IMR-90 (cell line): ENCODE measurements at regions not wholly inside any gene's neighbourhood (a gene's known extent, or its start where the extent isn't known, plus 50 kb on each side); places are given as distances from the start of the nearest gene placed in this dataset.

ENCODE experiments used
- ATAC-seq: fragments of 200-7000 bp; cut with Tn5 transposase; 2 replicates; pipeline ENCODE4 v1.9.1; 2020; ENCODE audit warnings: low read depth, mild to moderate bottlenecking, moderate library complexity
- BruUV-seq: library from RNA; stranded (reverse); fragments of 400-500 nt; replicated peaks from 2 replicates; lab custom pipeline; 2021; lab: Mats Ljungman, UMichigan
- CTCF ChIA-PET: fragments of 300-600 bp; formaldehyde crosslinking; extraction: SDS; loops from one replicate; lab custom pipeline; 2021; ENCODE audit warnings: antibody characterized with exemption; lab: Yijun Ruan, JAX
- POLR2A ChIA-PET: fragments of 300-600 bp; sonication (Branson Sonifier 250); formaldehyde crosslinking; loops from one replicate; lab custom pipeline; 2022; ENCODE audit warnings: antibody characterized with exemption; ENCODE audit not compliant: unreplicated experiment; lab: Charles Lee
- DNase-seq: peaks from one replicate; pipeline ENCODE4 v3.0.0; 2013
- H2AFZ ChIP-seq: replicated peaks from 2 replicates; pipeline ENCODE3; 2013; ENCODE audit warnings: low read length, mild to moderate bottlenecking; ENCODE audit not compliant: poor library complexity
- H2AK5ac ChIP-seq: 2 replicates; pipeline ENCODE4 v1.6.1; 2013; ENCODE audit warnings: low read depth, low read length, inconsistent platforms
- H2AK9ac ChIP-seq: replicated peaks from 2 replicates; pipeline ENCODE3; 2013; ENCODE audit warnings: mild to moderate bottlenecking, low read depth, low read length, moderate library complexity; ENCODE audit not compliant: poor library complexity
- H2BK120ac ChIP-seq: 2 replicates; pipeline ENCODE4 v1.6.1; 2013; ENCODE audit warnings: low read depth, low read length, inconsistent platforms
- H2BK15ac ChIP-seq: 3 replicates; pipeline ENCODE4 v1.6.1; 2013; ENCODE audit warnings: low read depth, low read length, inconsistent platforms
- H2BK20ac ChIP-seq: 2 replicates; pipeline ENCODE4 v1.6.1; 2013; ENCODE audit warnings: low read depth, mild to moderate bottlenecking, inconsistent platforms, low read length, moderate library complexity
- H2BK5ac ChIP-seq: 2 replicates; pipeline ENCODE4 v1.6.1; 2013; ENCODE audit warnings: mild to moderate bottlenecking, low read depth, low read length, inconsistent platforms; ENCODE audit not compliant: poor library complexity, severe bottlenecking
- H3K14ac ChIP-seq: replicated peaks from 2 replicates; pipeline ENCODE4 v1.6.1; 2013; ENCODE audit warnings: low read depth, low read length, inconsistent platforms
- H3K18ac ChIP-seq: 2 replicates; pipeline ENCODE4 v1.6.1; 2013; ENCODE audit warnings: low read depth, low read length, control low read depth
- H3K23ac ChIP-seq: 2 replicates; pipeline ENCODE4 v1.6.1; 2013; ENCODE audit warnings: low read depth, low read length, inconsistent platforms
- H3K27ac ChIP-seq: 2 replicates; pipeline ENCODE4 v1.5.1; 2013; ENCODE audit warnings: mild to moderate bottlenecking, control low read depth, low read length; ENCODE audit not compliant: insufficient read depth
- H3K27me3 ChIP-seq: 2 replicates; pipeline ENCODE4 v1.6.1; 2013; ENCODE audit warnings: low read length; ENCODE audit not compliant: control insufficient read depth, insufficient read depth
- H3K36me3 ChIP-seq: 2 replicates; pipeline ENCODE4 v1.6.1; 2013; ENCODE audit warnings: low read length, mixed read lengths; ENCODE audit not compliant: control insufficient read depth, insufficient read depth
- H3K4ac ChIP-seq: 2 replicates; pipeline ENCODE4 v1.6.1; 2013; ENCODE audit warnings: low read depth, low read length, inconsistent platforms
- H3K4me1 ChIP-seq: 2 replicates; pipeline ENCODE4 v1.6.1; 2013; ENCODE audit warnings: low read length, mixed read lengths; ENCODE audit not compliant: control insufficient read depth, insufficient read depth
- H3K4me2 ChIP-seq: 2 replicates; pipeline ENCODE4 v1.6.1; 2013; ENCODE audit warnings: low read depth, mild to moderate bottlenecking, control low read depth, low read length, moderate library complexity
- H3K4me3 ChIP-seq: 2 replicates; pipeline ENCODE4 v1.5.1; 2013; ENCODE audit warnings: low read depth, mild to moderate bottlenecking, control low read depth, low read length, moderate library complexity; ENCODE audit not compliant: insufficient read depth
- H3K56ac ChIP-seq: 2 replicates; pipeline ENCODE4 v1.6.1; 2013; ENCODE audit warnings: low read length, inconsistent platforms; ENCODE audit not compliant: insufficient read depth; ENCODE audit errors: extremely low read depth
- H3K79me1 ChIP-seq, 2 experiments: 2 replicates each; pipeline ENCODE4 v1.6.1; 2013; ENCODE audit warnings: low read length in 2 of 2, inconsistent platforms in 1 of 2, low read depth in 1 of 2
- H3K9ac ChIP-seq: 2 replicates; pipeline ENCODE4 v1.6.1; 2013; ENCODE audit warnings: low read depth, low read length, control low read depth
- H3K9me1 ChIP-seq: 2 replicates; pipeline ENCODE4 v1.6.1; 2013; ENCODE audit warnings: low read length, inconsistent platforms; ENCODE audit not compliant: insufficient read depth
- H3K9me3 ChIP-seq: 2 replicates; pipeline ENCODE4 v1.6.1; 2013; ENCODE audit warnings: low read length; ENCODE audit not compliant: control insufficient read depth, insufficient read depth
- H4K20me1 ChIP-seq: 2 replicates; pipeline ENCODE4 v1.6.1; 2013; ENCODE audit warnings: low read length, inconsistent platforms; ENCODE audit not compliant: insufficient read depth
- H4K5ac ChIP-seq: 2 replicates; pipeline ENCODE4 v1.6.1; 2013; ENCODE audit warnings: mild to moderate bottlenecking, low read depth, low read length, control low read depth
- H4K8ac ChIP-seq, 2 experiments: 2 replicates each; pipeline ENCODE4 v1.6.1; 2013; ENCODE audit warnings: low read depth in 2 of 2, low read length in 2 of 2, control low read depth in 1 of 2, inconsistent platforms in 1 of 2
- H4K91ac ChIP-seq: 2 replicates; pipeline ENCODE4 v1.6.1; 2013; ENCODE audit warnings: low read depth, low read length, inconsistent platforms; ENCODE audit not compliant: insufficient read depth
- BHLHE40 ChIP-seq: fragments of 150-350 bp; IDR thresholded peaks from 2 replicates; pipeline ENCODE4 v1.6.1; 2016; ENCODE audit warnings: mild to moderate bottlenecking, low read depth, low read length
- CHD1 ChIP-seq: IDR thresholded peaks from 2 replicates; pipeline ENCODE4 v1.6.1; 2012; ENCODE audit warnings: low read depth, low read length, improper control_type of control experiment
- FOS ChIP-seq: fragments of 150-350 bp; IDR thresholded peaks from 2 replicates; pipeline ENCODE4 v1.6.1; 2016; ENCODE audit warnings: low read depth, low read length
- MAFK ChIP-seq: IDR thresholded peaks from 2 replicates; pipeline ENCODE4 v1.6.1; 2012; ENCODE audit warnings: low read depth, low read length, improper control_type of control experiment
- MXI1 ChIP-seq: IDR thresholded peaks from 2 replicates; pipeline ENCODE4 v1.6.1; 2012; ENCODE audit warnings: low read depth, mild to moderate bottlenecking, low read length, moderate library complexity, borderline replicate concordance
- NFE2L2 ChIP-seq: fragments of 150-350 bp; IDR thresholded peaks from 2 replicates; pipeline ENCODE4 v1.6.1; 2016; ENCODE audit warnings: low read depth, mild to moderate bottlenecking, low read length
- RAD21 ChIP-seq: IDR thresholded peaks from 2 replicates; pipeline ENCODE4 v1.6.1; 2012; ENCODE audit warnings: low read length, improper control_type of control experiment
- RCOR1 ChIP-seq: IDR thresholded peaks from 2 replicates; pipeline ENCODE4 v1.6.1; 2012; ENCODE audit warnings: mild to moderate bottlenecking, low read length, improper control_type of control experiment; ENCODE audit not compliant: insufficient replicate concordance
- RFX5 ChIP-seq: IDR thresholded peaks from 2 replicates; pipeline ENCODE4 v1.8.0; 2012; ENCODE audit warnings: low read depth, mild to moderate bottlenecking, low read length, moderate library complexity
- SMC3 ChIP-seq: fragments of 150-350 bp; IDR thresholded peaks from 2 replicates; pipeline ENCODE4 v1.6.1; 2016; ENCODE audit warnings: low read depth, mild to moderate bottlenecking, antibody characterized with exemption, low read length, moderate library complexity
- dilution Hi-C: fragments of 300-500 bp; cut with HindIII; formaldehyde crosslinking; loops from one replicate; pipeline ENCODE4 v1.14.3; 2018; ENCODE audit warnings: low sequenced_read_pairs; ENCODE audit not compliant: unreplicated experiment
- in situ Hi-C: fragments of 300-500 bp; cut with MboI; formaldehyde crosslinking; loops from 3 replicates; pipeline ENCODE4 v1.14.3; 2019; ENCODE audit warnings: low sequenced_read_pairs, inconsistent platforms, mixed read lengths
- intact Hi-C: fragments of 100-400 bp; cut with micrococcal nuclease; formaldehyde crosslinking; loops from 2 replicates; pipeline ENCODE4 v1.10.0; 2022
- TF ChIP-seq, protein P1 (sequence below): conservative IDR thresholded peaks from 2 replicates; pipeline ENCODE4 v1.5.1; 2012; ENCODE audit warnings: mild to moderate bottlenecking, low read depth, low read length, improper control_type of control experiment
- TF ChIP-seq, protein P2 (sequence below): fragments of 150-350 bp; IDR thresholded peaks from 2 replicates; pipeline ENCODE4 v1.6.1; 2016; ENCODE audit warnings: low read depth, mild to moderate bottlenecking, low read length, moderate library complexity, borderline replicate concordance
- TF ChIP-seq, protein P3 (sequence below): fragments of 150-350 bp; IDR thresholded peaks from 2 replicates; pipeline ENCODE4 v1.6.1; 2017; ENCODE audit warnings: mild to moderate bottlenecking, antibody characterized with exemption, low read length, low read depth

DNA sequence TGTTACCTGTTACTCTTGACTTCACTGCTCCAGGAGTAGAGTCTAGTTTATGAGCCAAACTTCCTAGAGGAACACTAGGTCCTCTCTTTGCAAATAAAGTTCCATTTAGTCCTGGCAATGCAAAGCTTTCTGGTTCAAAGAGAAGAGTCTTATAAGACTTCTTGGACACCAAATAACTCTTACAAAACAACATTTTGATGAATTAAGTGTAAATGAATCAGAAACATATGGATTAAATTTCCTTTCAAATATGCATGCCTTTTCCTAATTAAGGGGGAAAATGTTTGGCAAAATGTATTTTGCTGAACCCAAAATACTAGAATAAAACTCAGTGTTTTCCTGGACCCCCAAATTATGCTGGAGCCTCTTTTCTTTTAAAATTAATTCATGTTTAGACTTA, 388.0 kb downstream of the FGF10 start:
- H3K9me3 ChIP-seq = peaks cover 2% of the 10 kb centered on the region; the same call in 1 of the 2 replicates
- H3K56ac ChIP-seq = no peak overlapping the region
- DNase-seq = no peak
- H3K9me1 ChIP-seq = 0 out of 2 replicates have a peak, but pooled peaks cover 3% of the 10 kb centered on the region
- no peak overlapping the region for H2AK5ac ChIP-seq
- no peak overlapping the region; the same call in 1 of the 2 replicates for H3K18ac ChIP-seq
- no peaks in the 10 kb centered on the region for H4K20me1 ChIP-seq
- peaks cover 10% of the 10 kb centered on the region; the same call in 1 of the 2 replicates for H3K4me1 ChIP-seq
- no peak overlapping the region for H3K9ac ChIP-seq
- no peaks in the 10 kb centered on the region for H3K36me3 ChIP-seq
- no peak overlapping the region for H4K8ac ChIP-seq
- no peaks in the 10 kb centered on the region for H3K79me1 ChIP-seq
- dilution Hi-C loops (no loop called here), in situ Hi-C loops (no loop called here), intact Hi-C loops (no loop called here)
- H3K14ac ChIP-seq = no peak overlapping the region
- BruUV-seq = no TSS peak
- 0 out of 2 replicates have a peak overlapping the region, but pooled peaks have one; percentile 18 for H2BK20ac ChIP-seq
- H3K4me2 ChIP-seq = no peak overlapping the region
- ChIA-PET CTCF (no interaction called here), POLR2A (no interaction called here)
- TF ChIP-seq, protein P1, sequence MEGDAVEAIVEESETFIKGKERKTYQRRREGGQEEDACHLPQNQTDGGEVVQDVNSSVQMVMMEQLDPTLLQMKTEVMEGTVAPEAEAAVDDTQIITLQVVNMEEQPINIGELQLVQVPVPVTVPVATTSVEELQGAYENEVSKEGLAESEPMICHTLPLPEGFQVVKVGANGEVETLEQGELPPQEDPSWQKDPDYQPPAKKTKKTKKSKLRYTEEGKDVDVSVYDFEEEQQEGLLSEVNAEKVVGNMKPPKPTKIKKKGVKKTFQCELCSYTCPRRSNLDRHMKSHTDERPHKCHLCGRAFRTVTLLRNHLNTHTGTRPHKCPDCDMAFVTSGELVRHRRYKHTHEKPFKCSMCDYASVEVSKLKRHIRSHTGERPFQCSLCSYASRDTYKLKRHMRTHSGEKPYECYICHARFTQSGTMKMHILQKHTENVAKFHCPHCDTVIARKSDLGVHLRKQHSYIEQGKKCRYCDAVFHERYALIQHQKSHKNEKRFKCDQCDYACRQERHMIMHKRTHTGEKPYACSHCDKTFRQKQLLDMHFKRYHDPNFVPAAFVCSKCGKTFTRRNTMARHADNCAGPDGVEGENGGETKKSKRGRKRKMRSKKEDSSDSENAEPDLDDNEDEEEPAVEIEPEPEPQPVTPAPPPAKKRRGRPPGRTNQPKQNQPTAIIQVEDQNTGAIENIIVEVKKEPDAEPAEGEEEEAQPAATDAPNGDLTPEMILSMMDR = no peak
- no peak for TF ChIP-seq FOS
- TF ChIP-seq, protein P2, sequence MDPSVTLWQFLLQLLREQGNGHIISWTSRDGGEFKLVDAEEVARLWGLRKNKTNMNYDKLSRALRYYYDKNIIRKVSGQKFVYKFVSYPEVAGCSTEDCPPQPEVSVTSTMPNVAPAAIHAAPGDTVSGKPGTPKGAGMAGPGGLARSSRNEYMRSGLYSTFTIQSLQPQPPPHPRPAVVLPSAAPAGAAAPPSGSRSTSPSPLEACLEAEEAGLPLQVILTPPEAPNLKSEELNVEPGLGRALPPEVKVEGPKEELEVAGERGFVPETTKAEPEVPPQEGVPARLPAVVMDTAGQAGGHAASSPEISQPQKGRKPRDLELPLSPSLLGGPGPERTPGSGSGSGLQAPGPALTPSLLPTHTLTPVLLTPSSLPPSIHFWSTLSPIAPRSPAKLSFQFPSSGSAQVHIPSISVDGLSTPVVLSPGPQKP = no peak
- no peak for TF ChIP-seq NFE2L2
- no peak for TF ChIP-seq SMC3
- no peak for TF ChIP-seq RFX5
- no peak for TF ChIP-seq MXI1
- TF ChIP-seq RCOR1 = no peak
- TF ChIP-seq MAFK = no peak
- no peak for TF ChIP-seq CHD1
- no peak for TF ChIP-seq RAD21
- TF ChIP-seq BHLHE40 = no peak
- TF ChIP-seq, protein P3, sequence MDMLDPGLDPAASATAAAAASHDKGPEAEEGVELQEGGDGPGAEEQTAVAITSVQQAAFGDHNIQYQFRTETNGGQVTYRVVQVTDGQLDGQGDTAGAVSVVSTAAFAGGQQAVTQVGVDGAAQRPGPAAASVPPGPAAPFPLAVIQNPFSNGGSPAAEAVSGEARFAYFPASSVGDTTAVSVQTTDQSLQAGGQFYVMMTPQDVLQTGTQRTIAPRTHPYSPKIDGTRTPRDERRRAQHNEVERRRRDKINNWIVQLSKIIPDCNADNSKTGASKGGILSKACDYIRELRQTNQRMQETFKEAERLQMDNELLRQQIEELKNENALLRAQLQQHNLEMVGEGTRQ = no peak
- H3K4ac ChIP-seq = no peak overlapping the region
- no peak overlapping the region for H2BK5ac ChIP-seq
- ATAC-seq = no peak
- H3K27ac ChIP-seq = no peak overlapping the region
- peak overlapping the region; percentile 40; the same call in 1 of the 2 replicates for H4K5ac ChIP-seq
- H4K91ac ChIP-seq = peak overlapping the region; percentile 25; the same call in 1 of the 2 replicates
- H2BK15ac ChIP-seq = no peak overlapping the region
- H3K23ac ChIP-seq = no peak overlapping the region
- H3K27me3 ChIP-seq = no peaks in the 10 kb centered on the region
- H2BK120ac ChIP-seq = peak overlapping the region; percentile 71
- H2AK9ac ChIP-seq = no peak overlapping the region
- no peak overlapping the region for H2AFZ ChIP-seq
- no peak overlapping the region for H3K4me3 ChIP-seq
